Large intestine (tissue), 3 donors: ENCODE measurements at regions not wholly inside any gene's neighbourhood (a gene's known extent, or its start where the extent isn't known, plus 50 kb on each side); places are given as distances from the start of the nearest gene placed in this dataset.

Source experiments
- DNase-seq, 2 donors: peaks; one replicate each; pipeline versions ENCODE4 v3.0.0 to v3.0.0-alpha.2; 2013
- H3K27ac ChIP-seq: one replicate; pipeline ENCODE4 v1.5.1; 2013; ENCODE audit warnings: low read length
- H3K27me3 ChIP-seq: 2 replicates; pipeline ENCODE4 v1.6.1; 2013; ENCODE audit warnings: low read length; ENCODE audit not compliant: control insufficient read depth, insufficient read depth
- H3K36me3 ChIP-seq: 2 replicates; pipeline ENCODE4 v1.6.1; 2013; ENCODE audit warnings: low read length; ENCODE audit not compliant: control insufficient read depth, insufficient read depth
- H3K4me1 ChIP-seq: one replicate; pipeline ENCODE4 v1.6.1; 2013; ENCODE audit warnings: low read length; ENCODE audit not compliant: control insufficient read depth, insufficient read depth
- H3K4me3 ChIP-seq: one replicate; pipeline ENCODE4 v1.5.1; 2013; ENCODE audit warnings: low read length
- H3K9me3 ChIP-seq: one replicate; pipeline ENCODE4 v1.6.1; 2013; ENCODE audit warnings: mild to moderate bottlenecking, low read depth, low read length, moderate library complexity; ENCODE audit not compliant: control insufficient read depth
- WGBS: methylation state at CpG from one replicate; pipeline ENCODE4 v1.1.5; 2013; ENCODE audit warnings: low lambda C conversion rate; ENCODE audit not compliant: insufficient coverage; 5-methylcytosine and 5-hydroxymethylcytosine counted together

DNA sequence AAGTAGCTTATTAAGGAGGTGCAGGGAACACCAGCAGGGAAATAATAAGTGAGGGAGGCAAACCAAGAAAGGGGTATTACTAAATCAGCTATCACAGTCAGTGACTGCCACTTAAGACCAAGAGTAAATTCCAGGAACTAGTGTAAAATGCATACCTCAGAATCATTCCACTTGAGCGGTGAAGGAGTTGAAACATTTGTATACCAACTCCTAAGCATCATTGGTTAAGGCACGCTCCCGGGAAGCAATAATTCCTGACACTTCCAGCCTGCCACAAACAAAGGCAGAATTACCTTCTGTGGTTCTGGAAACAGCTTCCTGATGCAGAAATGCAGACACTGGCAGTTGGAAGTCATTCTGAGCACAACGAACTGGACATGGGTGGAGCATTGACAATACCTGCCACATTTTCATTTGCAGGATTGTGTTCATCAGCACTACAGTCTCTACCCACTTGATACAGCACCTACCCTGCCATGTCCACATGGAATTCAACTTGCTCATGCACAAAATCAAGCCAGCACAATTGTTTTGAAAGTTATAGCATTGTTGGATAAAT, 82.1 kb downstream of the PPP1R2C start:
- no CpG with 5 or more reads among the region's 4 CpGs for WGBS
- no peak for DNase-seq
- peak overlapping the region; percentile 78 for H3K27ac ChIP-seq
- no peaks in the 10 kb centered on the region for H3K9me3 ChIP-seq
- no peaks in the 10 kb centered on the region for H3K27me3 ChIP-seq
- H3K4me3 ChIP-seq = no peak overlapping the region
- H3K4me1 ChIP-seq = peaks cover 36% of the 10 kb centered on the region
- no peaks in the 10 kb centered on the region for H3K36me3 ChIP-seq

GRCh38 chrX:42694260-42694815, 83.6 kb downstream of the PPP1R2C start:
- no CpG with 5 or more reads among the region's 1 CpG for WGBS
- Histone ChIP-seq H3K4me3 (no peak overlapping the region), H3K36me3 (no peaks in the 10 kb centered on the region), H3K27ac (no peak overlapping the region), H3K27me3 (no peaks in the 10 kb centered on the region), H3K4me1 (peaks cover 30% of the 10 kb centered on the region), H3K9me3 (no peaks in the 10 kb centered on the region)
- DNase-seq = no peak

GRCh38 chrX:42691196-42691595, 86.8 kb downstream of the PPP1R2C start:
- Histone ChIP-seq H3K27ac (no peak overlapping the region), H3K4me3 (no peak overlapping the region), H3K4me1 (peaks cover 7% of the 10 kb centered on the region), H3K9me3 (no peaks in the 10 kb centered on the region), H3K27me3 (no peaks in the 10 kb centered on the region), H3K36me3 (no peaks in the 10 kb centered on the region)
- WGBS = no CpG with 5 or more reads among the region's 1 CpG
- no peak for DNase-seq

GRCh38 chrX:42686706-42687105, 91.3 kb downstream of the PPP1R2C start:
- H3K27me3 ChIP-seq = no peaks in the 10 kb centered on the region
- WGBS = no CpG with 5 or more reads among the region's 2 CpGs
- no peak overlapping the region for H3K4me3 ChIP-seq
- H3K9me3 ChIP-seq = no peaks in the 10 kb centered on the region
- H3K36me3 ChIP-seq = no peaks in the 10 kb centered on the region
- no peak for DNase-seq
- no peak overlapping the region for H3K27ac ChIP-seq
- H3K4me1 ChIP-seq = peaks cover 4% of the 10 kb centered on the region

DNA sequence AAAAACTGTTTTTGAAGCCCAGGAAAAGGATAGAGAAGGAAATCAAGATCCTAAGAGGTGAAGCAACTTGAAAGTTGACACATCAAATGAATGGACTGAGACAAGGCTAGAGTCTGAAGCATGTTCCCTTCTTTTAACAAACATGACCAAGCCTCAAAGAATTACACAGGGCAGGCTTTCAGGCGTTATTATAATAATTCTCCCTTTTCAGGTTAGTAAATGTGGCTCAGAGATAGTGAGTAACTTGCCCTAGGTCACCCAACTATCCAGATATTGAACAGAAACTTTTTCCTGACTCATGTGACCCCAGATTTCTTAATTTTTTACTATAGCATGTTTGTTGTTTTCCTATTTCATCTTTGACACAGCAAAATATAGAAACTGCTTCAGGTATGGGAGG, 91.7 kb downstream of the PPP1R2C start:
- H3K4me3 ChIP-seq = no peak overlapping the region
- H3K27me3 ChIP-seq = no peaks in the 10 kb centered on the region
- H3K4me1 ChIP-seq = peaks cover 4% of the 10 kb centered on the region
- no peak for DNase-seq
- no peak overlapping the region for H3K27ac ChIP-seq
- H3K9me3 ChIP-seq = no peaks in the 10 kb centered on the region
- WGBS = no CpG with 5 or more reads among the region's 1 CpG
- H3K36me3 ChIP-seq = no peaks in the 10 kb centered on the region

GRCh38 chrX:42684065-42684464, 93.9 kb downstream of the PPP1R2C start:
- Histone ChIP-seq H3K36me3 (no peaks in the 10 kb centered on the region), H3K27me3 (no peaks in the 10 kb centered on the region), H3K9me3 (no peaks in the 10 kb centered on the region), H3K4me3 (no peak overlapping the region), H3K27ac (no peak overlapping the region), H3K4me1 (peaks cover 10% of the 10 kb centered on the region)
- WGBS = no CpG with 5 or more reads among the region's 2 CpGs
- no peak for DNase-seq

- peak; percentile 10 to 55 for DNase-seq
- Histone ChIP-seq H3K9me3 (no peaks in the 10 kb centered on the region), H3K4me1 (peaks cover 10% of the 10 kb centered on the region), H3K36me3 (no peaks in the 10 kb centered on the region), H3K27me3 (no peaks in the 10 kb centered on the region), H3K27ac (peak overlapping the region; percentile 68), H3K4me3 (no peak overlapping the region)
- no CpG with 5 or more reads among the region's 2 CpGs for WGBS
These were observed 97.3 kb downstream of the PPP1R2C start for GRCh38 chrX:42680666-42681065.

DNA sequence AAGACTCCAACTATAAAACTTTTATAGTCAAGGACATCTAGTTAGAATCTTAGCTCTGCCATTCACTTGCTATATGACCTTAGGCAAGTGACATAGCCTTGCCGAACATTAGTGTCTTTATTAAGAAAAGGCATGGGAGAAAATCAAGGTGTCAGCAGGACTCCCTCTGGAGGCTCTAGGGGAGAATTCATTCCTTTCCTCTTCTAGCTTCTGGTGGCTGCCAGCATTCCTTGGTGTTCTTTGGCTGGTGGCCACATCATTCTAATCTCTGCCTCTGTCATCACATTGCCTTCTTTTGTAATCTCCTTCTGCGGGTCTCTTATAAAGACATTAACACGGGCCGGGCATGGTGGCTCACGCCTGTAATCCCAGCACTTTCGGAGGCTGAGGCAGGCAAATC, 99.8 kb downstream of the PPP1R2C start:
- no peaks in the 10 kb centered on the region for H3K27me3 ChIP-seq
- H3K27ac ChIP-seq = no peak overlapping the region
- no CpG with 5 or more reads among the region's 6 CpGs for WGBS
- peaks cover 10% of the 10 kb centered on the region for H3K4me1 ChIP-seq
- no peaks in the 10 kb centered on the region for H3K9me3 ChIP-seq
- no peak overlapping the region for H3K4me3 ChIP-seq
- no peak for DNase-seq
- H3K36me3 ChIP-seq = no peaks in the 10 kb centered on the region

DNA sequence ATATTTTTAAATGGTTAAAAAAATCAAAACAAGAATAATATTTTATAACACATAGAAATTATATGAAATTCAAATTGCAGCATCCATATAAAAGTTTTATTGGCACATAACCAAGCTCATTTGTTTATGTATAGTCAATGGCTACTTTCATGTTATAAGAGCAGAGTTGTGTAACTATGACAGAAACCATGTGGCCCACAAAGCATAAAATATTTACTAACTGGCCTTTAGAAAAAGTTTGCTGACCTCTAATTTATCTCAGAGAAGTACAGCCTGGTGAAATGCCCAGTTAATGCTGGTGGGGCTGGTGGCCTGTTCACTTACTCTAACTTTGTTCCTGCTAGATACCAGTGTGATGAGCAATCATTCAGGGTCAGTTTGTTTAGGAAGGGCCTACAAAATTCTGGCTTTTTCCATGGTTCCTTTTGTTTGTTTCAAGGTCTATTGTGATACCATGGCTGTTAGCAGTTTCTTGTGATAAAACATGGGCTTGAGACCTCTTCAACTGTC, 104.6 kb downstream of the PPP1R2C start:
- Histone ChIP-seq H3K36me3 (no peaks in the 10 kb centered on the region), H3K27me3 (no peaks in the 10 kb centered on the region), H3K27ac (no peak overlapping the region), H3K9me3 (no peaks in the 10 kb centered on the region), H3K4me1 (no peaks in the 10 kb centered on the region), H3K4me3 (no peak overlapping the region)
- no peak for DNase-seq

DNA sequence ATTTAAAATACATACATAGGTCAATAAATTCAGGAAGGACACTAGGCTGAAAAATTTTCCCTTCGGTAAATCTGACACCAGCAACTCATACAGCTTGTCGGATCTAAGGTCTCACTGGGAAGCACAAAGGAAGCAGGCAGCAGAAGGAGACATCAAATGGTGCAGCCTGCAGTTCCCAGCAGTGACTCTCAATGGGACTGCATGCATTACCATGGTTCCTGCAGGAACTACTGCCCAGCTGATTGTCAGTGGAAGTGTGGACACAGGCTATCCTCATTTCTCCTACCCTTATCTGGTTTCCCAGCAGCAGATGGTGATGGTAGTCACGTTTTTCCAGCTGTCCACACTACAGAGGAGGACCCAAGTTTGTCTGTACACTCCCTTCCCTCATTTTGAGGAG, 113.3 kb downstream of the PPP1R2C start:
- no peaks in the 10 kb centered on the region for H3K9me3 ChIP-seq
- H3K27me3 ChIP-seq = no peaks in the 10 kb centered on the region
- H3K4me3 ChIP-seq = no peak overlapping the region
- no peaks in the 10 kb centered on the region for H3K36me3 ChIP-seq
- no CpG with 5 or more reads among the region's 3 CpGs for WGBS
- no peak overlapping the region for H3K27ac ChIP-seq
- no peaks in the 10 kb centered on the region for H3K4me1 ChIP-seq
- no peak for DNase-seq

DNA sequence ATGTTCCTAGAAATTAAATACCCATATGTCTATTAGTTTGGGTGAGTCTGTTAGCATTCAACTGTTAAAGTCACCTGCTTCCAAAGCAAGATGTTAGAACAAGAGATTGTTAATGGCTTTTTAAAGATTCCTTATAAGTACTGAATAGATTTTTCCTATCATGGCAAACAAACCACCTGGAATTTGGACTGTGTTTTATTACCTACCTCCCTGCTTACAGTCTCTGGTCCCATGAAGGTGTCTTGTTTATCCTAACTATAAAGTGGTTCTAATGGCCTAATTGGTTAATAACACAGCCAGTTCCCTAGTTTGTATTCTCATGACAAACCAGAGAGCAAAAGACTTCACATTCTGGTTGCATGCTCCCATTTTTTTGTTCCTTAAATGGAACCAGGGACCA, 149.5 kb downstream of the PPP1R2C start:
- no peak overlapping the region for H3K4me3 ChIP-seq
- peak in 1 of 2 donors; percentile 56 for DNase-seq
- no peaks in the 10 kb centered on the region for H3K4me1 ChIP-seq
- no peaks in the 10 kb centered on the region for H3K36me3 ChIP-seq
- no peaks in the 10 kb centered on the region for H3K9me3 ChIP-seq
- H3K27me3 ChIP-seq = no peaks in the 10 kb centered on the region
- no peak overlapping the region for H3K27ac ChIP-seq
